AG09309 (cell line): ENCODE measurements at regions not wholly inside any gene's neighbourhood (a gene's known extent, or its start where the extent isn't known, plus 50 kb on each side); places are given as distances from the start of the nearest gene placed in this dataset.

Experiments used
- DNase-seq: peaks from one replicate; pipeline ENCODE4 v3.0.0-alpha.2; 2010; ENCODE audit warnings: low read depth
- H3K4me3 ChIP-seq: 2 replicates; pipeline ENCODE4 v1.5.1; 2011; ENCODE audit warnings: mild to moderate bottlenecking, low read depth, low read length, moderate library complexity; ENCODE audit not compliant: control insufficient read depth
- CTCF ChIP-seq: IDR thresholded peaks from 2 replicates; pipeline ENCODE4 v1.5.1; 2011; ENCODE audit warnings: mild to moderate bottlenecking, low read depth, low read length, inconsistent platforms; ENCODE audit not compliant: insufficient read depth, control insufficient read depth; ENCODE audit errors: missing control alignments

GRCh38 chr13:94917824-94918223 is 205.5 kb upstream of the SOX21 start:
- H3K4me3 ChIP-seq, result no peak overlapping the region
- TF ChIP-seq CTCF, result no peak
- no peak for DNase-seq

GRCh38 chr13:94914895-94915294 is 202.6 kb upstream of the SOX21 start:
- DNase-seq, result no peak
- TF ChIP-seq CTCF, result no peak
- H3K4me3 ChIP-seq, result no peak overlapping the region

GRCh38 chr13:94906605-94907004 is 194.3 kb upstream of the SOX21 start:
- no peak for TF ChIP-seq CTCF

GRCh38 chr13:94902722-94903407 is 190.5 kb upstream of the SOX21 start:
- no peak for TF ChIP-seq CTCF
- DNase-seq, result no peak
- no peak overlapping the region for H3K4me3 ChIP-seq

More at GRCh38 chr13:94906605-94907004, 194.3 kb upstream of the SOX21 start:
- DNase-seq, result no peak
- H3K4me3 ChIP-seq, result no peak overlapping the region

- no peak overlapping the region for H3K4me3 ChIP-seq
- no peak for TF ChIP-seq CTCF
- no peak for DNase-seq
Observed at GRCh38 chr13:94901070-94901469, 188.7 kb upstream of the SOX21 start.

- no peak overlapping the region for H3K4me3 ChIP-seq
- no peak for TF ChIP-seq CTCF
- no peak for DNase-seq
Observed at GRCh38 chr13:94896719-94897317, 184.5 kb upstream of the SOX21 start.
